BLaER1 treated with 17β-estradiol and CSF1 and Interleukin-3, amounts not matched to agents 10 nM and 100 nM (cell line): ENCODE measurements at regions not wholly inside any gene's neighbourhood (a gene's known extent, or its start where the extent isn't known, plus 50 kb on each side); places are given as distances from the start of the nearest gene placed in this dataset.

ENCODE experiments used
- H3K27ac ChIP-seq, 11 experiments: shearing (Covaris generic); formaldehyde crosslinking; 2 replicates each; pipeline ENCODE4 v1.8.1; 2022
- H3K27me3 ChIP-seq, 11 experiments: shearing (Covaris generic); formaldehyde crosslinking; 2 replicates each; pipeline ENCODE4 v1.8.1; 2022
- H3K36me3 ChIP-seq, 11 experiments: shearing (Covaris generic); formaldehyde crosslinking; 2 replicates each; pipeline ENCODE4 v1.8.1; 2022
- H3K4me1 ChIP-seq, 10 experiments: shearing (Covaris generic); formaldehyde crosslinking; 2 replicates each; pipeline ENCODE4 v1.8.1; 2022
- H3K4me2 ChIP-seq, 11 experiments: shearing (Covaris generic); formaldehyde crosslinking; 2 replicates each; pipeline ENCODE4 v1.8.1; 2022
- H3K4me3 ChIP-seq, 10 experiments: shearing (Covaris generic); formaldehyde crosslinking; 2 replicates each; pipeline ENCODE4 v1.8.1; 2022
- H3K9ac ChIP-seq, 11 experiments: shearing (Covaris generic); formaldehyde crosslinking; 2 replicates each; pipeline ENCODE4 v1.8.1; 2022
- H3K9me3 ChIP-seq, 11 experiments: shearing (Covaris generic); formaldehyde crosslinking; replicated peaks in 1 of 11; 2 replicates each; pipeline ENCODE4 v1.8.1; 2022
- H4K20me1 ChIP-seq, 11 experiments: shearing (Covaris generic); formaldehyde crosslinking; 2 replicates each; pipeline ENCODE4 v1.8.1; 2022
- Cebpa-rat ChIP-seq, 11 experiments: shearing (Covaris generic); IDR thresholded peaks; 2 replicates each; pipeline ENCODE4 v1.8.1; 2022

DNA sequence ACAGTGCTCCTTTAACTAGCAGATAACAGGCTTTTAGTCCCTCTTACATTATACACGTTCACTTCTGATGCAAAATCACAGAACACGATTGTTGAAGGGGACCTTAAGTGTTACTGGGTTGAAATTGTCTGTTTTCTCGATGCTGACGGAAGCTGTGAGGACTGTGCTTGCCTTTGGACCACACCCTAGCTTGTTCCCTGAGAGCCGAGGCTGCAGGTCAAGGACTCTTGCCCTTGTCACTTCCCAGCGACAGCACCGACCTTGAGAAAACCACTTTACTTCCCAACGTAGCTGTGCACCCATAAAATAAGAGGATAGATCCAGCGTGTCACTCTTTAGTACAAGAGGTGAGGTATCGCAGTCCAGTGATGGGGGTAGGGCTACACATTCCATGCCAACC, 701.0 kb downstream of the DCDC2C start:
- Histone ChIP-seq H3K4me3 (no peak overlapping the region), H3K36me3 (no peaks in the 10 kb centered on the region), H3K9me3 (peaks cover 7 to 24% (median 17%) of the 10 kb centered on the region in 11 experiments; a peak in 17 of 22 replicates), H3K9ac (no peak overlapping the region), H3K4me2 (no peak overlapping the region), H3K27me3 (no peaks in the 10 kb centered on the region), H3K27ac (no peak overlapping the region), H4K20me1 (no peaks in the 10 kb centered on the region), H3K4me1 (peaks cover 9 to 32% (median 27%) of the 10 kb centered on the region in 10 experiments)
- TF ChIP-seq Cebpa-rat (IDR thresholded peaks at IDR 0.05) = no peak

DNA sequence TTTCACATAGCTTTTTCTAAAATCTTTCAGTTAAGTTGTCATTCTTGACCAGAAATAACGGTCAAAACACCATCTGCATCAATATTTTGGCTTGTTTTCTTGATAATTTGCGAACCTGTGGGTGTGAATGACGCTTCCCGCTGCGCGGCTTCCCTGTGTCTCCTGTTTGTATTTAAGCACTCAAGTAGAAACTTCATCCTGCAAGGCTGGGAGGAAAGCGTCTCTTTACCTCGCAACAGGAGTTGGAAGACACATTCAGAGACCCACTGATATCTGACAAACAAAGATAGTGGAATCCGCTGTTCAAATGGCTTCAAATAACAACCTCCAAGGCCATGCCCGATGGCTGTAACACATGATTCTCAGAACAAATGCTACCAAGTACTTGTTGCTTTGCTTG, 704.9 kb downstream of the DCDC2C start:
- Histone ChIP-seq H3K27ac (peak overlapping the region in 1 of 11 experiments; percentile 67; a peak in 1 of 22 replicates), H3K9me3 (peaks cover 8 to 32% (median 24%) of the 10 kb centered on the region in 11 experiments; a peak in 19 of 22 replicates), H3K27me3 (no peaks in the 10 kb centered on the region), H3K36me3 (no peaks in the 10 kb centered on the region), H3K4me1 (peaks cover 12 to 37% (median 33%) of the 10 kb centered on the region in 10 experiments), H3K4me3 (no peak overlapping the region), H3K4me2 (peak overlapping the region in 2 of 11 experiments; percentile 61 to 63; a peak in 4 of 22 replicates), H3K9ac (no peak overlapping the region), H4K20me1 (no peaks in the 10 kb centered on the region)
- TF ChIP-seq Cebpa-rat (IDR thresholded peaks at IDR 0.05) = no peak

GRCh38 chr2:4412637-4413187, 709.3 kb downstream of the DCDC2C start:
- no peaks in the 10 kb centered on the region for H3K36me3 ChIP-seq
- H3K9me3 ChIP-seq = peaks cover 3 to 24% (median 16%) of the 10 kb centered on the region in 11 experiments; a peak in 17 of 22 replicates
- no peak overlapping the region for H3K9ac ChIP-seq
- peaks cover 3 to 15% (median 9%) of the 10 kb centered on the region in 10 experiments; a peak in 15 of 20 replicates for H3K4me1 ChIP-seq
- H4K20me1 ChIP-seq = no peaks in the 10 kb centered on the region
- H3K27me3 ChIP-seq = no peaks in the 10 kb centered on the region
- no peak overlapping the region for H3K4me2 ChIP-seq
- TF ChIP-seq Cebpa-rat (IDR thresholded peaks at IDR 0.05) = no peak
- no peak overlapping the region for H3K27ac ChIP-seq
- no peak overlapping the region for H3K4me3 ChIP-seq

DNA sequence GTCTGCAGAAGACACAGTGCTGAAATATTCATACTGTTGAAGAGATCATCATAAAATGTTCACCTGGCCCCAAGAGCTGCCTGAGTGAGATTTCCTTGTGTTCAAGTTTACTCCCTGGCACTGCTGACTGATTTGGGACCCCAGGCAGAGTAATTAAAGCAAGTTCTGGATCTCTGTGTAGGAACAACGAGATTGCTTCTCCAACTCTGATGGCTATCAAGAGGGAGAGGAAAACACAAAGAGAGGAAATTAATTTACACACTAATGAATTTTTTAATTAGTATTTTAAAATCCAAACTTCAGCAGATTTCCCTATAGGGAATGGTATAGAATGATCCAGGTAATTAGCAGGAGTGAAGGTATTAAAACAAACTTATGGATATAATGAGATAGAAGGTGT, 711.8 kb downstream of the DCDC2C start:
- Histone ChIP-seq H3K4me3 (no peak overlapping the region), H3K27me3 (no peaks in the 10 kb centered on the region), H3K4me1 (peaks cover 3 to 8% (median 6%) of the 10 kb centered on the region in 10 experiments; a peak in 11 of 20 replicates), H3K4me2 (no peak overlapping the region), H3K27ac (no peak overlapping the region), H3K9me3 (peaks cover 0 to 16% (median 11%) of the 10 kb centered on the region in 11 experiments; a peak in 15 of 22 replicates), H3K9ac (no peak overlapping the region), H4K20me1 (no peaks in the 10 kb centered on the region), H3K36me3 (no peaks in the 10 kb centered on the region)
- TF ChIP-seq Cebpa-rat (IDR thresholded peaks at IDR 0.05) = no peak

GRCh38 chr2:4415810-4416413, 712.5 kb downstream of the DCDC2C start:
- H4K20me1 ChIP-seq = no peaks in the 10 kb centered on the region
- no peak overlapping the region for H3K27ac ChIP-seq
- H3K27me3 ChIP-seq = no peaks in the 10 kb centered on the region
- H3K4me3 ChIP-seq = no peak overlapping the region
- H3K9me3 ChIP-seq = peaks cover 0 to 10% (median 7%) of the 10 kb centered on the region in 11 experiments; a peak in 13 of 22 replicates
- no peaks in the 10 kb centered on the region for H3K36me3 ChIP-seq
- H3K9ac ChIP-seq = no peak overlapping the region
- TF ChIP-seq Cebpa-rat (IDR thresholded peaks at IDR 0.05) = no peak
- H3K4me2 ChIP-seq = no peak overlapping the region
- peaks cover 0 to under 1% (median 0%) of the 10 kb centered on the region in 10 experiments; a peak in 1 of 20 replicates for H3K4me1 ChIP-seq

DNA sequence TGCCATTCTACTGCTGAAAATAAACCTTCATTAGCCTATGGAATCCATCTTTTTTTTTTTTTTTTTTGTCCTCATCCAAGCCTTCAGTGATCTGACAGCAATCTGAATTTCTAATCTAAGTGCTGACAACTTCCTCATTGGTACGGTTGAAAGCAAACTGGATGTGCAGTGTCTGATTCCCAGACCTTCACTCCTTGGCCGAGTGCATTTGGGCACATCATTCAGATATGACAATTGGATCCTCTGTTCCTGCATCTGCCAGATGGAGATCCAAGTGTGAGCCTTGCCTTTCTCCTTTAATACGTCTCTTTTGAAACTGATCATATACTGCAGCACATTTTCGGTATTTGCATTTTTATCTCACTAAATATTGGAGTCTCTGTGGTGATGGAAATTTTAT, 713.1 kb downstream of the DCDC2C start:
- no peak for TF ChIP-seq Cebpa-rat (IDR thresholded peaks at IDR 0.05)

DNA sequence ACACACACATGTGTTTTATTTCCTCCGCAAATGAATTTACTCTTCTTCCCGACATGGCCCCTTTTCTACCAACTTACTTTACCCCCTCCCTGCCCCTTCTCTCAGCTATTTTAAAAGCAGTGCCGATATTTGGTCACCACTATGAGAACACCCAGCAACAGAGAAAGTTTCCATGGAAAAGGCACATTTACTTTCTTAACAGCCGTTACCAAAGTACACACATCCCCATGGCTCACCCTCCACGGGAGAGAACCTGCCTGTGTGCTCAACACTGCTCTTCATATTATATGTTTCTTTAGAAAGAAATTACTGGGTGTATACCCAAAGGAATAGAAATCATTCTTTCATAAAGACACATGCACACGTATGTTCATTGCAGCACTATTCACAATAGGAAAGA, 714.4 kb downstream of the DCDC2C start:
- no peak for TF ChIP-seq Cebpa-rat (IDR thresholded peaks at IDR 0.05)
- Histone ChIP-seq H3K9me3 (peaks cover 0 to 7% (median 0%) of the 10 kb centered on the region in 11 experiments; a peak in 1 of 22 replicates), H3K9ac (no peak overlapping the region), H3K4me2 (no peak overlapping the region), H3K27ac (no peak overlapping the region), H3K36me3 (no peaks in the 10 kb centered on the region), H3K27me3 (no peaks in the 10 kb centered on the region), H4K20me1 (no peaks in the 10 kb centered on the region), H3K4me1 (peaks cover 0 to 9% (median 5%) of the 10 kb centered on the region in 10 experiments; a peak in 8 of 20 replicates), H3K4me3 (no peak overlapping the region)

More for the DNA sequence above, 713.1 kb downstream of the DCDC2C start:
- no peaks in the 10 kb centered on the region for H3K27me3 ChIP-seq
- H3K27ac ChIP-seq = no peak overlapping the region
- H3K4me2 ChIP-seq = no peak overlapping the region
- H3K36me3 ChIP-seq = no peaks in the 10 kb centered on the region
- no peaks in the 10 kb centered on the region for H3K4me1 ChIP-seq
- no peaks in the 10 kb centered on the region for H4K20me1 ChIP-seq
- no peak overlapping the region for H3K4me3 ChIP-seq
- H3K9ac ChIP-seq = no peak overlapping the region
- peaks cover 0 to 7% (median 3%) of the 10 kb centered on the region in 11 experiments; a peak in 10 of 22 replicates for H3K9me3 ChIP-seq

- no peak overlapping the region for H3K27ac ChIP-seq
- H3K36me3 ChIP-seq = no peaks in the 10 kb centered on the region
- peaks cover 0 to 9% (median 5%) of the 10 kb centered on the region in 10 experiments; a peak in 8 of 20 replicates for H3K4me1 ChIP-seq
- H3K4me2 ChIP-seq = no peak overlapping the region
- peaks cover 0 to 7% (median 0%) of the 10 kb centered on the region in 11 experiments; a peak in 1 of 22 replicates for H3K9me3 ChIP-seq
- H3K9ac ChIP-seq = no peak overlapping the region
- no peak for TF ChIP-seq Cebpa-rat (IDR thresholded peaks at IDR 0.05)
- no peaks in the 10 kb centered on the region for H3K27me3 ChIP-seq
- H4K20me1 ChIP-seq = no peaks in the 10 kb centered on the region
- H3K4me3 ChIP-seq = no peak overlapping the region
Observed at GRCh38 chr2:4420032-4420431, 716.7 kb downstream of the DCDC2C start.

DNA sequence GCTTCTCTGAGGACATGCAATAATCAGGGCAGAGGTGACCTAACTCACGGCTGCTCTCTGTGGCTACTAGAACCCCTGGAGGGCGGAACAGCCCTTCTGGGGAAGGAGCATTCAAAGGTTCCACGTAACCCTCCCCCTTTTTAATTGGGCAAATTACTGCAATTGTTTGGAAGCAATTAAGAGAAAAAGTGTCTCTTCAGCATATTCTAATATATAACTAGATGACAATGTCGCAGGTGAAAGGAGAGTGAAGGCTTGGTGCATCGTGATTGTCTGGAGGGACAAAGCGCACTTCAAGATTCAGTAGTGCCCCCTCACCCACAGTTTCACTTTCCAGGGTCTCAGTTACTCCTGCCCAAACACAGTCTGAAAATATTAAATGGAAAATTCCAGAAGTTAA, 720.8 kb downstream of the DCDC2C start:
- Histone ChIP-seq H3K9me3 (0 out of 22 replicates have a peak, but pooled peaks cover 0 to 4% (median 0%) of the 10 kb centered on the region in 11 experiments), H3K9ac (no peak overlapping the region), H3K4me3 (no peak overlapping the region), H4K20me1 (no peaks in the 10 kb centered on the region), H3K27me3 (no peaks in the 10 kb centered on the region), H3K4me1 (peaks cover 0 to 9% (median 5%) of the 10 kb centered on the region in 10 experiments; a peak in 8 of 20 replicates), H3K27ac (no peak overlapping the region), H3K4me2 (no peak overlapping the region), H3K36me3 (no peaks in the 10 kb centered on the region)
- TF ChIP-seq Cebpa-rat (IDR thresholded peaks at IDR 0.05) = no peak
